Transverse colon (tissue), 4 donors: ENCODE measurements at regions not wholly inside any gene's neighbourhood (a gene's known extent, or its start where the extent isn't known, plus 50 kb on each side); places are given as distances from the start of the nearest gene placed in this dataset.

ENCODE experiments used
- EP300 ChIP-seq: sonication (generic); formaldehyde crosslinking; IDR thresholded peaks from one replicate; pipeline ENCODE4 v1.6.1; 2017; ENCODE audit warnings: antibody characterized with exemption, low read depth
- POLR2A ChIP-seq: fragments of 450-650 bp; IDR thresholded peaks from one replicate; pipeline ENCODE4 v1.6.1; 2016; ENCODE audit warnings: antibody characterized with exemption, mild to moderate bottlenecking, moderate library complexity
- POLR2AphosphoS5 ChIP-seq, 3 donors: sonication (generic); formaldehyde crosslinking; IDR thresholded peaks; one replicate each; pipeline ENCODE4 v1.6.1; 2016; ENCODE audit warnings: antibody characterized with exemption in 3 of 3
- TF ChIP-seq, protein P1 (sequence below), 5 experiments: fragments of 200-600 bp in 3 of 5; fragments of 450-650 bp in 2 of 5; sonication (generic) in 3 of 5; IDR thresholded peaks; 1 replicate in 2 of 5; 2 replicates in 3 of 5; pipeline ENCODE4 v1.5.1; 2016 to 2017; ENCODE audit warnings: antibody characterized with exemption in 5 of 5, inconsistent platforms in 3 of 5, mild to moderate bottlenecking in 2 of 5, moderate library complexity in 1 of 5

DNA sequence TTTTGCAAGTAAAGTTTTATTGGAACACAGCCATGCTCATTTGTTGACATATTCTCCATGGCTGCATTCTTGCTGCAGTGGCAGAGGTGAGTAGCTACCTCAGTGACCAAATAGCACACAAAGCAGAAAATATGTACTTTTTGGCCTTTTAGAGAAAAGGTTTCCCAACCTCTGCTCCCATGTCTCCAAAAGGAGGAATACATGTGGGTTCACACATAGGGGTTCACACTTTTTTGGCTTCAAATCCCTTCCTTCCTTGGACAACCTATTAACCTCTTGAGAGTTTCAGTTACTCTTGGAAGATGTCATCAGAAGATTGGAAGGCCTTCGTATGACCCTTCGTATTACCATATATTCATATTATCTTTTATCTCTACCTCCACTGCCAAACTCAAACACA, 285.1 kb upstream of the TUT7 start:
- no peak for TF ChIP-seq POLR2AphosphoS5 (IDR thresholded peaks at IDR 0.05)
- TF ChIP-seq, protein P1, sequence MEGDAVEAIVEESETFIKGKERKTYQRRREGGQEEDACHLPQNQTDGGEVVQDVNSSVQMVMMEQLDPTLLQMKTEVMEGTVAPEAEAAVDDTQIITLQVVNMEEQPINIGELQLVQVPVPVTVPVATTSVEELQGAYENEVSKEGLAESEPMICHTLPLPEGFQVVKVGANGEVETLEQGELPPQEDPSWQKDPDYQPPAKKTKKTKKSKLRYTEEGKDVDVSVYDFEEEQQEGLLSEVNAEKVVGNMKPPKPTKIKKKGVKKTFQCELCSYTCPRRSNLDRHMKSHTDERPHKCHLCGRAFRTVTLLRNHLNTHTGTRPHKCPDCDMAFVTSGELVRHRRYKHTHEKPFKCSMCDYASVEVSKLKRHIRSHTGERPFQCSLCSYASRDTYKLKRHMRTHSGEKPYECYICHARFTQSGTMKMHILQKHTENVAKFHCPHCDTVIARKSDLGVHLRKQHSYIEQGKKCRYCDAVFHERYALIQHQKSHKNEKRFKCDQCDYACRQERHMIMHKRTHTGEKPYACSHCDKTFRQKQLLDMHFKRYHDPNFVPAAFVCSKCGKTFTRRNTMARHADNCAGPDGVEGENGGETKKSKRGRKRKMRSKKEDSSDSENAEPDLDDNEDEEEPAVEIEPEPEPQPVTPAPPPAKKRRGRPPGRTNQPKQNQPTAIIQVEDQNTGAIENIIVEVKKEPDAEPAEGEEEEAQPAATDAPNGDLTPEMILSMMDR (IDR thresholded peaks at IDR 0.05) = no peak
- no peak for TF ChIP-seq POLR2A
- no peak for TF ChIP-seq EP300
